H9 (cell line): ENCODE measurements at regions not wholly inside any gene's neighbourhood (a gene's known extent, or its start where the extent isn't known, plus 50 kb on each side); places are given as distances from the start of the nearest gene placed in this dataset.

Experiments used
- DNase-seq: peaks from one replicate; pipeline ENCODE4 v3.0.0-alpha.2; 2017
- H2AFZ ChIP-seq: one replicate; pipeline ENCODE4 v1.6.1; 2013; ENCODE audit warnings: mild to moderate bottlenecking, low read length, control low read depth, moderate library complexity
- H2AK5ac ChIP-seq: 2 replicates; pipeline ENCODE4 v1.6.1; 2013; ENCODE audit warnings: low read length, control low read depth, mixed read lengths; ENCODE audit not compliant: insufficient read length
- H2BK120ac ChIP-seq: one replicate; pipeline ENCODE4 v1.6.1; 2013; ENCODE audit warnings: low read depth, mild to moderate bottlenecking, low read length, control low read depth, inconsistent platforms; ENCODE audit not compliant: poor library complexity, severe bottlenecking
- H2BK12ac ChIP-seq: 2 replicates; pipeline ENCODE4 v1.6.1; 2013; ENCODE audit warnings: low read length, control low read depth, mixed read lengths, low read depth; ENCODE audit not compliant: insufficient read length
- H2BK15ac ChIP-seq: 2 replicates; pipeline ENCODE4 v1.6.1; 2013; ENCODE audit warnings: low read depth, low read length, control low read depth
- H2BK20ac ChIP-seq: one replicate; pipeline ENCODE4 v1.6.1; 2013; ENCODE audit warnings: low read depth, mild to moderate bottlenecking, low read length, control low read depth, inconsistent platforms; ENCODE audit not compliant: poor library complexity, severe bottlenecking
- H2BK5ac ChIP-seq: 2 replicates; pipeline ENCODE4 v1.6.1; 2013; ENCODE audit warnings: low read length, control low read depth, mixed read lengths; ENCODE audit not compliant: insufficient read length
- H3K14ac ChIP-seq: 2 replicates; pipeline ENCODE4 v1.6.1; 2013; ENCODE audit warnings: low read length, control low read depth; ENCODE audit not compliant: insufficient read depth
- H3K18ac ChIP-seq: 2 replicates; pipeline ENCODE4 v1.6.1; 2013; ENCODE audit warnings: low read depth, mild to moderate bottlenecking, mixed read lengths, low read length, control low read depth; ENCODE audit not compliant: insufficient read length
- H3K23ac ChIP-seq: 2 replicates; pipeline ENCODE4 v1.6.1; 2013; ENCODE audit warnings: low read length, control low read depth, mixed read lengths, low read depth; ENCODE audit not compliant: insufficient read length
- H3K23me2 ChIP-seq: 2 replicates; pipeline ENCODE4 v1.6.1; 2013; ENCODE audit warnings: low read depth, mild to moderate bottlenecking, mixed read lengths, low read length, control low read depth; ENCODE audit not compliant: insufficient read length, poor library complexity, severe bottlenecking
- H3K27ac ChIP-seq: 2 replicates; pipeline ENCODE4 v1.5.1; 2013; ENCODE audit warnings: low read length, control low read depth, mixed read lengths, low read depth; ENCODE audit not compliant: insufficient read length
- H3K27me3 ChIP-seq: 2 replicates; pipeline ENCODE4 v1.6.1; 2013; ENCODE audit warnings: low read length, control low read depth, inconsistent platforms; ENCODE audit not compliant: insufficient read depth
- H3K4ac ChIP-seq: 2 replicates; pipeline ENCODE4 v1.6.1; 2013; ENCODE audit warnings: low read depth, mild to moderate bottlenecking, control low read depth, inconsistent platforms, low read length, moderate library complexity
- H3K4me1 ChIP-seq: 2 replicates; pipeline ENCODE4 v1.6.1; 2013; ENCODE audit warnings: low read length, control low read depth, inconsistent platforms; ENCODE audit not compliant: insufficient read depth
- H3K4me2 ChIP-seq: 2 replicates; pipeline ENCODE4 v1.6.1; 2013; ENCODE audit warnings: low read length, control low read depth, mixed read lengths; ENCODE audit not compliant: insufficient read length, insufficient read depth
- H3K56ac ChIP-seq: 2 replicates; pipeline ENCODE4 v1.6.1; 2013; ENCODE audit warnings: low read depth, mild to moderate bottlenecking, mixed read lengths, low read length, control low read depth; ENCODE audit not compliant: insufficient read length
- H3K79me1 ChIP-seq: 2 replicates; pipeline ENCODE4 v1.6.1; 2013; ENCODE audit warnings: low read depth, mild to moderate bottlenecking, moderate library complexity, low read length, control low read depth, inconsistent platforms; ENCODE audit not compliant: insufficient read depth, poor library complexity, severe bottlenecking
- H3K79me2 ChIP-seq: 2 replicates; pipeline ENCODE4 v1.6.1; 2013; ENCODE audit warnings: low read length, control low read depth, inconsistent platforms; ENCODE audit not compliant: insufficient read depth
- H3K9ac ChIP-seq: 2 replicates; pipeline ENCODE4 v1.6.1; 2013; ENCODE audit warnings: low read length, control low read depth, mixed read lengths; ENCODE audit not compliant: insufficient read length; ENCODE audit errors: extremely low read depth
- H3K9me3 ChIP-seq: one replicate; pipeline ENCODE4 v1.6.1; 2013; ENCODE audit warnings: low read depth, low read length, inconsistent platforms; ENCODE audit not compliant: control insufficient read depth
- H3T11ph ChIP-seq: one replicate; pipeline ENCODE4 v1.6.1; 2013; ENCODE audit warnings: mild to moderate bottlenecking, low read length, control low read depth, inconsistent platforms
- H4K20me1 ChIP-seq: one replicate; pipeline ENCODE4 v1.6.1; 2013; ENCODE audit not compliant: control insufficient read depth, insufficient read length, insufficient read depth
- H4K5ac ChIP-seq: 2 replicates; pipeline ENCODE4 v1.6.1; 2013; ENCODE audit warnings: low read depth, mild to moderate bottlenecking, mixed read lengths, low read length, control low read depth; ENCODE audit not compliant: insufficient read length
- H4K8ac ChIP-seq: replicated peaks from 2 replicates; pipeline ENCODE4 v1.6.1; 2013; ENCODE audit warnings: low read length, control low read depth, mixed read lengths, low read depth; ENCODE audit not compliant: insufficient read length
- H4K91ac ChIP-seq: 2 replicates; pipeline ENCODE4 v1.6.1; 2013; ENCODE audit warnings: low read depth, mild to moderate bottlenecking, moderate library complexity, mixed read lengths, low read length, control low read depth; ENCODE audit not compliant: insufficient read length
- H3K27ac Mint-ChIP-seq, 3 experiments: 2 replicates in 2 of 3; 3 replicates in 1 of 3; pipeline ENCODE4 v1.8.0; 2020 to 2021; ENCODE audit warnings: mixed read lengths in 3 of 3, mild to moderate bottlenecking in 1 of 3, moderate library complexity in 1 of 3
- H3K27me3 Mint-ChIP-seq: 2 replicates; pipeline ENCODE4 v1.8.0; 2021; ENCODE audit warnings: low read depth, mild to moderate bottlenecking, moderate library complexity, mixed read lengths
- H3K36me3 Mint-ChIP-seq, 3 experiments: 2 replicates in 2 of 3; 3 replicates in 1 of 3; pipeline ENCODE4 v1.8.0; 2020 to 2021; ENCODE audit warnings: low read depth in 3 of 3, mixed read lengths in 3 of 3; ENCODE audit not compliant: insufficient read depth in 1 of 3
- H3K4me1 Mint-ChIP-seq, 2 experiments: 2 replicates each; pipeline ENCODE4 v1.8.0; 2020; ENCODE audit warnings: mixed read lengths in 2 of 2
- H3K4me3 Mint-ChIP-seq, 2 experiments: 2 replicates in 1 of 2; 3 replicates in 1 of 2; pipeline ENCODE4 v1.8.0; 2020 to 2021; ENCODE audit warnings: mild to moderate bottlenecking in 2 of 2, mixed read lengths in 2 of 2, moderate library complexity in 1 of 2
- H3K9me3 Mint-ChIP-seq, 2 experiments: 2 replicates in 1 of 2; 3 replicates in 1 of 2; pipeline ENCODE4 v1.8.0; 2020; ENCODE audit warnings: mild to moderate bottlenecking in 2 of 2, mixed read lengths in 2 of 2, moderate library complexity in 1 of 2
- CTCF ChIP-seq: fragments of 200-600 bp; sonication (generic); conservative IDR thresholded peaks from 3 replicates; pipeline ENCODE4 v1.8.0; 2021; ENCODE audit warnings: antibody characterized with exemption, mild to moderate bottlenecking
- WGBS: extraction: QIAGEN DNeasy Blood & Tissue Kit; methylation state at CpG from one replicate; pipeline ENCODE4 v1.1.7; 2013; ENCODE audit warnings: missing lambda C conversion rate, low lambda C conversion rate, mixed read lengths; ENCODE audit not compliant: insufficient read length; ENCODE audit errors: extremely low coverage; 5-methylcytosine and 5-hydroxymethylcytosine counted together

- no peak overlapping the region for H3K14ac ChIP-seq
- no peak overlapping the region for H2BK12ac ChIP-seq
- H2BK15ac ChIP-seq, result no peak overlapping the region
- DNase-seq, result peak; percentile 15
- H3K9ac ChIP-seq, result no peak overlapping the region
- no peak overlapping the region for H3K18ac ChIP-seq
- H3K23me2 ChIP-seq, result no peaks in the 10 kb centered on the region
- H2AK5ac ChIP-seq, result no peak overlapping the region
- no peak overlapping the region for H3K27ac Mint-ChIP-seq
- no CpG with 5 or more reads among the region's 6 CpGs for WGBS
- no peaks in the 10 kb centered on the region for H3K36me3 Mint-ChIP-seq
- no peak overlapping the region for H2AFZ ChIP-seq
- no peaks in the 10 kb centered on the region; a peak in 1 of 5 replicates for H3K9me3 Mint-ChIP-seq
- H2BK120ac ChIP-seq, result no peak overlapping the region
- 0 out of 4 replicates have a peak, but pooled peaks cover 0 to 2% of the 10 kb centered on the region in 2 experiments for H3K4me1 Mint-ChIP-seq
- H3K4me2 ChIP-seq, result no peak overlapping the region
- no peak overlapping the region for H3K23ac ChIP-seq
- no peak overlapping the region for H4K91ac ChIP-seq
- no peaks in the 10 kb centered on the region for H3K4me1 ChIP-seq
- no peaks in the 10 kb centered on the region for H3K27me3 ChIP-seq
- H4K20me1 ChIP-seq, result no peaks in the 10 kb centered on the region
- H4K8ac ChIP-seq, result no peak overlapping the region
- no peak overlapping the region for H3T11ph ChIP-seq
- no peak overlapping the region for H3K56ac ChIP-seq
- H3K79me1 ChIP-seq, result no peaks in the 10 kb centered on the region
- H3K4ac ChIP-seq, result no peak overlapping the region
- no peaks in the 10 kb centered on the region for H3K9me3 ChIP-seq
- no peak overlapping the region for H3K4me3 Mint-ChIP-seq
- peaks cover 3% of the 10 kb centered on the region for H3K27me3 Mint-ChIP-seq
- H2BK20ac ChIP-seq, result no peak overlapping the region
- H2BK5ac ChIP-seq, result no peak overlapping the region
- no peaks in the 10 kb centered on the region for H3K79me2 ChIP-seq
- H4K5ac ChIP-seq, result no peak overlapping the region
- H3K27ac ChIP-seq, result no peak overlapping the region
- no peak for TF ChIP-seq CTCF
Observed at GRCh38 chr1:30277911-30278310, 445.5 kb downstream of the MATN1 start.
